CD4-positive, alpha-beta T cell treated with Interleukin-17A for 4 hours (primary cell): ENCODE measurements at regions not wholly inside any gene's neighbourhood (a gene's known extent, or its start where the extent isn't known, plus 50 kb on each side); places are given as distances from the start of the nearest gene placed in this dataset.

Experiments used
- DNase-seq: peaks from one replicate; pipeline ENCODE4 v3.0.0-alpha.2; 2020; ENCODE audit warnings: mixed read lengths

- DNase-seq, result no peak
Observed at GRCh38 chr20:12395353-12395752, 477.7 kb downstream of the BTBD3 start.

DNA sequence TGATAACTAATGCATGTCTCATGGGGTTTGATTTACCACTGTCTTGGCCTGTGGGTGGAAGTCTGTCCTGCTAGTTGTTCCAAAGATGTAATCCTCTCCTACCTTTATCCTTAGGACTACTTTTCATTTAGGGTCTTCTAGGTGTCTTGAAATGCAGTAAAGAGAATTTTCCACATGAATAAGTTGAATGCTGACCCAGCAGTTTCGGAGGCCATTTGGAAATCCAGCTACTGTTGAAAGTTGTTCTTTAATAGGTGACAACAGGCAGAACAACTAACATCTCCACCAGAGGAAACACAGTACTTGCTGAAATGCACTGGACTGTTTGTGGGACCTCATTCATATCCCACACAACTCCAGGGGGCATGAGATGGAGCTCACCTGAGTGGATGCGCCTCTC lies 478.1 kb downstream of the BTBD3 start:
- DNase-seq, result no peak

DNA sequence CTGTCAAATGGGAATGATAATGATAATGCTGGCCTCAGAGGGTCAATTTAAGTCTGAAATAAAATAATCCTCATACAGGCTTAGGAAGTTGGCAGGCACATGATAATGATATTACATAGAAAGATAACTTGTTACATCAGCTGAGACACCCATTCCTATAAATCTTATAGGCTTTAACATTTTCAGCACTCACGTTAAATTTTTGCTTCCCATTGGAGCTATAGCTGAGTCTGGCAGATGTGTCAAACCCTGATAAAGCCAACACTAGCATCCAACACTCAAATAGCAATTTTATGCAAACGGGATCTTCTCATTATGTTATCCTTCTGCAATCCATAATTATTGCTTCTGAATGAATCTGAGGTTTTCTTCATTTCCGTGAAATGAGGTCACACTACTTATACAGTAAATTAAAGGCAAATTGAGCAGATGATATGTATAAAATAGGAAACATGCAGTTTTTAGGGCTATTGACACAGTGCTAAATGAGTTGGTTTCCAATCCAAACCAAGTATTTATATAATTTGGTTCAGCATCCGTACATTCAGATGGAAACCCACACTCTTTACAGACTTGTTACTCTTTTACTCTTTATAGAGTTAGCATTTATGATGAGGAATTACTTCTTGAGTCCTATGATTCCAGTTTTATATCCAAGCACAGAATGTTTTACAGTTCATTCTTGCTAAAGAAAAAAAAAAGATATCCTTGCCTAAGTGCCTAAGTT lies 481.6 kb downstream of the BTBD3 start:
- no peak for DNase-seq

GRCh38 chr20:12404941-12405340 lies 487.2 kb downstream of the BTBD3 start:
- DNase-seq, result no peak

- no peak for DNase-seq
Observed at GRCh38 chr20:12406978-12407377, 489.3 kb downstream of the BTBD3 start.

DNA sequence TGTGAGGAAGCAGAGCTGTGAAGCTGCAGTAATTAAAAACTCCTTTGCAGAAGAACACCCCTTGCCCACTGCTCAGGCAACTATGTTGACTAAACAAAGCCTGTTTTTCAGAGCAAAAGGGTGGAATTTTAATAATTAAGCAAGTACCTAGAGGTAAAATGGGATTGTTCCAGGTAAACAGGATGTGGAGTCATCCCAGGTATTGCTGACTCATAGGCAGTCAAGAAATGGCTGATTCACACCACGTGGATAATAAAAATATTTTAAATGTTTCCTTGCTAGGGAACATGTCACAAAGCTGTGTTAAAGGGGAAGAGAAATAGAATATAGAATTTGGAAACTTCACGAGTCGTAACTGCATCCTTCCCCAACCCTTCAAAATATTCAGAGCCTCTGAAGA lies 491.8 kb downstream of the BTBD3 start:
- no peak for DNase-seq

DNA sequence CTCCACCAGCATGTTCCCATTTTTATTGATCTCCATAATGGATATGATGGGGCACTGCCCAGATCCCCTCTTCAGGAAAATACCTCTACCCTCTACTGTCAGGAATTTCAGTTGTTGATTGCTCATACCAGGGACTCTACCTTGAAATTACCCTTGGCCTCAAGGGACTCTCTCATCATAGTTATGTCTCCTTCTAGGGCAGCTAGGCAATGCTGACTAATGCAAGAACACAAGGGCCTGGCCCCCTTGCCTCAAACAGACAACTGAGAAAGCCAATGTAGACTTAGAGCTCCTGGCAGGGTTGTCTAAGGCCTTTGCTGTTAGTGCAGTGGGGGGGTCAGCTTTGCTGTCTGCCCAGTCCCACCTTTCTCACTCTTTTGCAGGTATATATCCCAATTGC lies 493.1 kb downstream of the BTBD3 start:
- DNase-seq, result no peak

GRCh38 chr20:12411246-12411940 lies 493.7 kb downstream of the BTBD3 start:
- no peak for DNase-seq

- DNase-seq, result no peak
Observed at GRCh38 chr20:12413116-12413515, 495.4 kb downstream of the BTBD3 start.

- no peak for DNase-seq
Observed at GRCh38 chr20:12414446-12415274, 497.0 kb downstream of the BTBD3 start.

- DNase-seq, result no peak
Observed at GRCh38 chr20:12416281-12416680, 498.6 kb downstream of the BTBD3 start.

DNA sequence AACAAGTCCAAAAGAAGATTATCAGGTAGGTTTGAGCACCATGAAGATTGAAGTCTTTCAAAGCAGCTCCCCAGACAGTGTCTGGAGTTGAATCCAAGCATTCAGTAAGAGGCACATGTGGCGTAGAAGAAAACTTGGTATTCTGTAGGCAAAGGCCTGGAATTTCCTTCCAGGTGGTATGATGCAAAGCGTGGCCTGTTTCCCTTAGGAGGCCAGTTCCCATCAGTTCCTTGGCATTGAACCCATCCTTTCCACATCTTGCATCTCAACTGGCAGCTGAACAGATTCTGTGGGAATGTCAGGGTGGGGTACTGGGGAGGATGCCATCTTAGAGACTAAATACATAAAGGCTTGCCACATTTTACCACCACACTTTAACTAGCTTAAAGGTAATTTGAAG lies 516.0 kb downstream of the BTBD3 start:
- DNase-seq, result no peak

- no peak for DNase-seq
Observed at GRCh38 chr20:12434672-12435071, 517.0 kb downstream of the BTBD3 start.

DNA sequence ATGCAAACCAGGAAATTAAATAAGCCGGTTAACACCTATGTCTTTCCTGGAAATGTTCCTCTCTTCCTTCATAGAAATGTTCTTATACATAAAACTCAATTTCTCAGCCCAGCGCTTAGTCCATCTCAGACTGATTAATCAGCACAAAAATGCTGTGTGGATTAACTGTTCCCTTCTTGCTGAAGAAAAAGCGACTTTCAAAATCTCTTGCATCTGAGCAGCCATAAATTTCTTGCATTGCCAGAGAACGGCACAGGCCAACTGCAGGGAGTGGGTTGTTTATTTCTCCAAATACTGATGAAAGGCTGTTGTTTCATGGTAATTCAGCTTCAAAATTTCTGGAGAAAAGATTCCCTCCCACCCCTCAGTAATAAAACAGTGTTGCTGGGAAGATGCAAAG lies 517.6 kb downstream of the BTBD3 start:
- no peak for DNase-seq

DNA sequence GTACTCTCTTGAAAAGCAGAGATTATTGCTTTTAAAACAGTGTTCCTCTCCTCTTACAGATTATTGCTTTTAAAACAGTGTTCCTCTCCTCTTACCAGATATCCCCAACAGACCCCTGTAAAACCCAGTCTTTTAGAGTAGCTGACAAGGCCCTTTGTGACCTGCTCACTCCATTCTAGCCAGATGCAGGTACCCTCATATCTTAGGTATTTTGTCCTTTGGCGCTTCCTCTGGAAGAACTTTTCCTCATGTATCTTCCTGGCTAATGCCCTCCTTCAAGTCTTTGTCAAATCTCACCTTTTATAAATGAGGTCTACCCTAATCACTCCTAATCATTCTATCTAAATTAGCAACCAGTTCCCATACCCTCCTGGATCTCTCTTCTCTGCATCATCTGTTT lies 536.0 kb downstream of the BTBD3 start:
- no peak for DNase-seq

GRCh38 chr20:12455148-12455547 lies 537.5 kb downstream of the BTBD3 start:
- no peak for DNase-seq

- DNase-seq, result no peak
Observed at GRCh38 chr20:12458241-12458640, 540.5 kb downstream of the BTBD3 start.

GRCh38 chr20:12464036-12464435 lies 544.7 kb upstream of the SPTLC3 start:
- DNase-seq, result no peak

DNA sequence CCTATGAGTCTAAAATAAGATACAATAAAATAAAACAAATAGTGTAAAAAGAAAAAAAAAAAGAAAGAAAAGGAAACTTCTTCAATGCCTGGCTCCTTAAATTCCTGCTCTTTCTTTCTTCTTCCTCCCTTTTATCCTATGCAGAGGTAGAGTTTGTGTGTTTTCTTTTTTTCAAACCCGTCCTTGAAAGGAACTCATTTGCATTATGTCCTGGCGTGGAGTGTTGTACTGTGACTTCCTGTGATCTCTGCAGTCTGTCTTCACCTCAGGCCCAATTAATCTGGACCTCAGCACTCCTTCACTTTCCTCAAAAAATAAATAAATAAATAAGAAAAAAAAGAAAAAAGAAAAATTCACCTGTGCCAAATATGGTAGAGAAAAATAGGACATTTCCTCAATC lies 541.9 kb upstream of the SPTLC3 start:
- no peak for DNase-seq

DNA sequence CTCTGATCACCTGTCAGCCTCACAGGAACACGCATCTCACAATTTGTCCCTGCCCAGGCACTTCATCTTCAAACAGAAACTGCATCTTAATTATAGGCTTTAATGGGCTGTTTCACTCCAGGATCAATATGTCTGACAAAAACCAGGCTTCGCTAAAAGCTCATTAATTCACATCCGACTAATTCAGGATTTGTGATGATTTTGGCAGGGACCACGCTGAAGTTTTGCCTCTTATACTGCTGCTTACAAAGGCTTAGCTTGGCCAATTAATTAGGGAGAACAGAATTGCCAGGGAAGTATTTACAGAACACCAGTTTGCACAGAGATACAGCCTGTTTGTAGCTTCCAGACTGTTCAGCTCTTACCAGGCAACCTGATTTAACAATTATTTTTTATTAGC lies 541.0 kb upstream of the SPTLC3 start:
- no peak for DNase-seq

DNA sequence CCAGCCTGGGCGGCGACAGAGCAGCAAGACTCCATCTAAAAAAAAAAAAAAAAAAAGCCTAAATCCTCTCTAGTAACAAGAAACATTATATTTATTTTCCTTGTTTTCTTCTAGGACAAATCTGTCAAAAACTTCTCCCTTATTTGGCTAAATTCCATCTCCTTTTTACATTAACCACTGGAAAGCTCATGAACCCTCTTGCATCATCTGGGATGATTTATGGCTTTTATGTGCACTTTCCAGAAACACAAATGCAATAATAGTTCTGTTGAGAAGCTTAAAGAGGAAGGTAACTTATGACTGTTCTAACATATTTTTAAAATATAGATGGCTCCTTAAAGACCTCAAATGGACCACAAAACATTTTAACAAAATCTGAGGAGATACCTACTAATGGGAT lies 526.1 kb upstream of the SPTLC3 start:
- no peak for DNase-seq

- DNase-seq, result no peak
Observed at GRCh38 chr20:12502443-12502842, 506.3 kb upstream of the SPTLC3 start.

DNA sequence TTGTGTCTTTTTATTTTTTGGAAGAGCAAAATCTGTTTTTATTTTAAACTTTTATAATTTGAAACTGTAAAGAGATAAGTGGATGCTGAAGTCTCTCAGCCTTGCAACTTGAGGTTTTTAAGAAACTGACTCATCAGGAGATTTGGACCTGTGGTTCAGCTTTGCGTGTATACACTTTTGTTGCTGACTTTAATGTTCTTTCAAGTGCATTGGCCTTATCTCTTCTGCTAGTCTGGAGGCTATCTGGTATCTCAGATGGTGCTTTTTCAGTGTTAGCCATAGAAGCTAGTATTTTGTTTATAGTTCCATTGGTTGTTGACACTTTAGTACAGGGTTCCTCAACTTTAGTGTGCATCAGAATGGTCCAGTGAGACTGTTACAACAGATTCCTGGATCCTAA lies 504.0 kb upstream of the SPTLC3 start:
- no peak for DNase-seq

DNA sequence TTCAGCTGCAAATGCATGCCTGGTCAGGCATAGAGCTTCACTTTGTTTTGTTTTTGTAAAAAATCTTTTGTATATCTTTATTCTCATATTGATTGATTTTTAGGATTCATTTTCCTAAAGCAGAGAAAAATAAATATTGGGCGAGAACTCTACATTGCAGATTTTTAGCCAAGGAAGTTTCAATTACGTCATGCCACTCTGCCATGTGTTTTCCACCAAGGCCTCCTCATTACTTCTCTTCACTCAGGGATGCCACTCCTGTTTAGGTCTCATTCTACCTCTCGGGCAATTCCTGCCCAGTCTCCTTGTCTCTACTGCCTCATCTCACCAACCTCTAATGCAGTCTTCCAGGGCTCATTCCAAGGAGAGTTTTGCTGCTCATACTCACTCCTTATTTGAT lies 497.3 kb upstream of the SPTLC3 start:
- no peak for DNase-seq
